Vagina (tissue), 2 donors: ENCODE measurements at regions not wholly inside any gene's neighbourhood (a gene's known extent, or its start where the extent isn't known, plus 50 kb on each side); places are given as distances from the start of the nearest gene placed in this dataset.

Experiments used
- CTCF ChIP-seq, 3 experiments: fragments of 450-650 bp in 2 of 3; fragments of 200-600 bp in 1 of 3; sonication (generic) in 1 of 3; IDR thresholded peaks; one replicate each; pipeline ENCODE4 v1.5.1; 2017 to 2019; ENCODE audit warnings: antibody characterized with exemption in 3 of 3, mild to moderate bottlenecking in 2 of 3, moderate library complexity in 2 of 3
- POLR2A ChIP-seq, 2 donors: fragments of 450-650 bp; IDR thresholded peaks; one replicate each; pipeline ENCODE4 v1.6.1; 2017; ENCODE audit warnings: antibody characterized with exemption in 2 of 2, mild to moderate bottlenecking in 2 of 2, moderate library complexity in 2 of 2
- POLR2AphosphoS5 ChIP-seq, 2 donors: sonication (generic); formaldehyde crosslinking; IDR thresholded peaks; one replicate each; pipeline ENCODE4 v1.9.0; 2017; ENCODE audit warnings: antibody characterized with exemption in 2 of 2, mild to moderate bottlenecking in 2 of 2, low read depth in 1 of 2; ENCODE audit not compliant: insufficient read depth in 1 of 2

GRCh38 chr16:22692916-22693637 lies 120.9 kb upstream of the HS3ST2 start:
- TF ChIP-seq POLR2A (IDR thresholded peaks at IDR 0.05) (no peak), CTCF (IDR thresholded peaks at IDR 0.05) (no peak), POLR2AphosphoS5 (IDR thresholded peaks at IDR 0.05; ENCODE audit: insufficient read depth in 1 of 2, low read depth in 1 of 2) (no peak)
